ENCODE measurements at regions not wholly inside any gene's neighbourhood (a gene's known extent, or its start where the extent isn't known, plus 50 kb on each side); places are given as distances from the start of the nearest gene placed in this dataset.

- Histone ChIP-seq H3K9me3 (no peaks in the 10 kb centered on the region), H3K36me3 (ENCODE audit: low read depth) (no peaks in the 10 kb centered on the region), H3K4me1 (ENCODE audit: low read depth) (no peaks in the 10 kb centered on the region), H3K4me3 (no peak overlapping the region)
- ATAC-seq, result no peak
- intact Hi-C loops (cut with DNase I, micrococcal nuclease), result loop anchor here in 1 of 2 donors (10.0 kb wide), 1 partner anchor 302 kb away; no protein-coding TSS in a partner anchor
- TF ChIP-seq CTCF (IDR thresholded peaks at IDR 0.05), result no peak
- DNase-seq, result no peak
Measured at GRCh38 chr3:86782866-86783265, 208.1 kb downstream of the VGLL3 start.

DNA sequence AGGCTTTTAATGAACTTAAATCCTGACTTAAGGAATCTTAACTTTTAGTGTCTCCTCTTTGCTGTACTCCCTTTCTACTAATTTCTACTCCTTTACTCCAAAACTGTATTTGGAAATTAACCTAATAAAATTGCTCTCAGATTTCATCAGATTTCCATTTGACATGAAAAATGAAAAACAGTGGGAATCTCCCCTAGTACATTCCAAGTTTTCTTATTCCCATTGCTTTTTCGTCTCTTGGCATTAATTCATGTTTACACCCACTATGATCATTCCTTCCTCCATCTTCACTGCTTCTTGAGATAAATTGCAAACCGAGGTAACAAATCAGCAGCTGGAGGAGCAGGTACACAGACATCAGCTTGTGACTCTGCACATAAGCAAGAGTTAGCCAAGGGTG, 208.7 kb downstream of the VGLL3 start:
- no peaks in the 10 kb centered on the region for H3K4me1 ChIP-seq (ENCODE audit: low read depth)
- H3K36me3 ChIP-seq (ENCODE audit: low read depth), result no peaks in the 10 kb centered on the region
- no peak for TF ChIP-seq CTCF (IDR thresholded peaks at IDR 0.05)
- intact Hi-C loops (cut with DNase I, micrococcal nuclease), result loop anchor here in 1 of 2 donors (10.0 kb wide), 1 partner anchor 303 kb away; no protein-coding TSS in a partner anchor
- no peak overlapping the region for H3K4me3 ChIP-seq
- no peak for ATAC-seq
- H3K9me3 ChIP-seq, result no peaks in the 10 kb centered on the region
- no peak for DNase-seq

- no peaks in the 10 kb centered on the region for H3K9me3 ChIP-seq
- no peaks in the 10 kb centered on the region for H3K4me1 ChIP-seq (ENCODE audit: low read depth)
- TF ChIP-seq CTCF (IDR thresholded peaks at IDR 0.05), result no peak
- no peak overlapping the region for H3K4me3 ChIP-seq
- no peak for ATAC-seq
- intact Hi-C loops (cut with DNase I, micrococcal nuclease), result loop anchor here in 1 of 2 donors (10.0 kb wide), 1 partner anchor 391 kb away; no protein-coding TSS in a partner anchor
- no peaks in the 10 kb centered on the region for H3K36me3 ChIP-seq (ENCODE audit: low read depth)
- no peak for DNase-seq
Measured at GRCh38 chr3:86774082-86774691, 216.8 kb downstream of the VGLL3 start.

GRCh38 chr3:86772699-86773098, 218.2 kb downstream of the VGLL3 start:
- ATAC-seq (no peak), DNase-seq (no peak)
- H3K4me1 ChIP-seq (ENCODE audit: low read depth), result no peaks in the 10 kb centered on the region
- intact Hi-C loops (cut with DNase I, micrococcal nuclease), result loop anchor here in 1 of 2 donors (10.0 kb wide), 1 partner anchor 392 kb away; no protein-coding TSS in a partner anchor
- no peak overlapping the region for H3K4me3 ChIP-seq
- H3K9me3 ChIP-seq, result no peaks in the 10 kb centered on the region
- no peak for TF ChIP-seq CTCF (IDR thresholded peaks at IDR 0.05)
- H3K36me3 ChIP-seq (ENCODE audit: low read depth), result no peaks in the 10 kb centered on the region

GRCh38 chr3:86771741-86772512, 219.0 kb downstream of the VGLL3 start:
- ATAC-seq (no peak), DNase-seq (no peak)
- H3K36me3 ChIP-seq (ENCODE audit: low read depth), result no peaks in the 10 kb centered on the region
- intact Hi-C loops (cut with DNase I, micrococcal nuclease), result loop anchor here in 1 of 2 donors (10.0 kb wide), 1 partner anchor 393 kb away; no protein-coding TSS in a partner anchor
- no peaks in the 10 kb centered on the region for H3K9me3 ChIP-seq
- no peak for TF ChIP-seq CTCF (IDR thresholded peaks at IDR 0.05)
- no peaks in the 10 kb centered on the region for H3K4me1 ChIP-seq (ENCODE audit: low read depth)
- no peak overlapping the region for H3K4me3 ChIP-seq

Data from mucosa of descending colon (tissue), 3 donors.